ENCODE measurements at regions not wholly inside any gene's neighbourhood (a gene's known extent, or its start where the extent isn't known, plus 50 kb on each side); places are given as distances from the start of the nearest gene placed in this dataset.

DNA sequence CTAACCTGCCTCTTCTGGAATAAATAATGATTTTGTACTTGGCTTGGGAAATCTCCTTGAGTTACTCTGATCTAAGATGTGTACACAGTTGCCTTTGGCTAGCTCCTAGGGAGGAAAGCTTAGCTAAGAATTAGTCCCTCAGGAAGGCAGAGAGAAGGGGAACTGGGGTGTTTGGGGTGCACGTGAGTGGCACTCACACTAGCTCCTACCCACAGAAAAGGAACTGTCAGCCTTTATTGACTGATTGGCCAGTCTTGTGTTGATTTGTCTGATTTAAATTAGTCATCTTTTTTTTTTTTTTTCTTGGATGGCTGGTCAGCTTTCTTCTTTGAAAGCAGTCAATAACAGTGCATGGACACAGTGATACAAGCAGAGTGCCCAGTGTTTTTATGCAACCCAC lies 107.7 kb downstream of the DMRT2 start:
- no peaks in the 10 kb centered on the region for H3K27me3 ChIP-seq (ENCODE audit: insufficient read depth, low read length)
- H2AFZ ChIP-seq (ENCODE audit: low read length): no peak overlapping the region
- no peak overlapping the region for H3K4me2 ChIP-seq (ENCODE audit: low read length)

DNA sequence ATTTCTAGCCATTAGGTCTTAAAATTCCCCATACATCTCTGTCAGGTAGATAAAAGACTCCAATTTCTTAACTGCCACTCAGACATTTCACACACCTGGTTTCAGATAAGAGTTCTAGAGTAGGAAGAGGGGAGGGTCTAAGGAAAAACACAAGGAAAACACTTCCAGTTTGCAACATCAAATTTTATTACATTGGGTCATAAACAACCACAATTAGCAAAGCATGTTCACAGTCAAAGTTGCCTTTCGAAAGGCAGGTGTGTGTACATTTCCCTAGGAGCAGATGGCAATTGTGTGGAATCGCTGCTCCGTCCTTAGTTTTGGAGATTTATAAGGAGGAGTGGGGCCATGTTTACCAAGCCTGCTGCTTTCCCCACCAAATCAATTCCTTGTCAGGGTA lies 120.8 kb downstream of the DMRT2 start:
- Histone ChIP-seq H2AFZ (ENCODE audit: low read length) (no peak overlapping the region), H3K4me2 (ENCODE audit: low read length) (no peak overlapping the region), H3K9me2 (ENCODE audit: low read depth, low read length) (no peaks in the 10 kb centered on the region), H3K36me3 (ENCODE audit: insufficient read depth, low read length) (no peaks in the 10 kb centered on the region), H3K9me3 (ENCODE audit: low read length) (no peaks in the 10 kb centered on the region), H3K27ac (ENCODE audit: low read depth, low read length, poor library complexity, severe bottlenecking) (no peak overlapping the region), H3F3A (ENCODE audit: insufficient read depth, low read length) (no peaks in the 10 kb centered on the region), H3K4me1 (ENCODE audit: insufficient read depth, low read length, severe bottlenecking) (no peaks in the 10 kb centered on the region), H3K79me2 (ENCODE audit: insufficient read depth, low read length) (no peaks in the 10 kb centered on the region), H3K9ac (ENCODE audit: low read length) (no peak overlapping the region), H3K27me3 (ENCODE audit: insufficient read depth, low read length) (no peaks in the 10 kb centered on the region), H4K20me1 (ENCODE audit: insufficient read depth, low read length) (no peaks in the 10 kb centered on the region), H3K4me3 (ENCODE audit: low read depth, low read length, poor library complexity, severe bottlenecking) (no peak overlapping the region)
- no peak for TF ChIP-seq EZH2 (IDR thresholded peaks at IDR 0.05; ENCODE audit: borderline replicate concordance, low read length)
- TF ChIP-seq, protein P1, sequence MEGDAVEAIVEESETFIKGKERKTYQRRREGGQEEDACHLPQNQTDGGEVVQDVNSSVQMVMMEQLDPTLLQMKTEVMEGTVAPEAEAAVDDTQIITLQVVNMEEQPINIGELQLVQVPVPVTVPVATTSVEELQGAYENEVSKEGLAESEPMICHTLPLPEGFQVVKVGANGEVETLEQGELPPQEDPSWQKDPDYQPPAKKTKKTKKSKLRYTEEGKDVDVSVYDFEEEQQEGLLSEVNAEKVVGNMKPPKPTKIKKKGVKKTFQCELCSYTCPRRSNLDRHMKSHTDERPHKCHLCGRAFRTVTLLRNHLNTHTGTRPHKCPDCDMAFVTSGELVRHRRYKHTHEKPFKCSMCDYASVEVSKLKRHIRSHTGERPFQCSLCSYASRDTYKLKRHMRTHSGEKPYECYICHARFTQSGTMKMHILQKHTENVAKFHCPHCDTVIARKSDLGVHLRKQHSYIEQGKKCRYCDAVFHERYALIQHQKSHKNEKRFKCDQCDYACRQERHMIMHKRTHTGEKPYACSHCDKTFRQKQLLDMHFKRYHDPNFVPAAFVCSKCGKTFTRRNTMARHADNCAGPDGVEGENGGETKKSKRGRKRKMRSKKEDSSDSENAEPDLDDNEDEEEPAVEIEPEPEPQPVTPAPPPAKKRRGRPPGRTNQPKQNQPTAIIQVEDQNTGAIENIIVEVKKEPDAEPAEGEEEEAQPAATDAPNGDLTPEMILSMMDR (IDR thresholded peaks at IDR 0.05; ENCODE audit: low read length): no peak

More for the DNA sequence above, 107.7 kb downstream of the DMRT2 start:
- H3F3A ChIP-seq (ENCODE audit: insufficient read depth, low read length): no peaks in the 10 kb centered on the region
- no peaks in the 10 kb centered on the region for H3K9me2 ChIP-seq (ENCODE audit: low read depth, low read length)
- no peaks in the 10 kb centered on the region for H3K9me3 ChIP-seq (ENCODE audit: low read length)
- no peak overlapping the region for H3K9ac ChIP-seq (ENCODE audit: low read length)
- no peak overlapping the region for H3K4me3 ChIP-seq (ENCODE audit: low read depth, low read length, poor library complexity, severe bottlenecking)
- no peaks in the 10 kb centered on the region for H3K79me2 ChIP-seq (ENCODE audit: insufficient read depth, low read length)
- H4K20me1 ChIP-seq (ENCODE audit: insufficient read depth, low read length): no peaks in the 10 kb centered on the region
- TF ChIP-seq EZH2 (IDR thresholded peaks at IDR 0.05; ENCODE audit: borderline replicate concordance, low read length): no peak
- TF ChIP-seq, protein P1 (IDR thresholded peaks at IDR 0.05; ENCODE audit: low read length): no peak
- no peak overlapping the region for H3K27ac ChIP-seq (ENCODE audit: low read depth, low read length, poor library complexity, severe bottlenecking)
- H3K36me3 ChIP-seq (ENCODE audit: insufficient read depth, low read length): no peaks in the 10 kb centered on the region
- no peaks in the 10 kb centered on the region for H3K4me1 ChIP-seq (ENCODE audit: insufficient read depth, low read length, severe bottlenecking)

GRCh38 chr9:1171546-1171945 lies 121.4 kb downstream of the DMRT2 start:
- Histone ChIP-seq H3K27ac (ENCODE audit: low read depth, low read length, poor library complexity, severe bottlenecking) (no peak overlapping the region), H2AFZ (ENCODE audit: low read length) (no peak overlapping the region), H3K4me3 (ENCODE audit: low read depth, low read length, poor library complexity, severe bottlenecking) (no peak overlapping the region), H3K4me1 (ENCODE audit: insufficient read depth, low read length, severe bottlenecking) (no peaks in the 10 kb centered on the region), H3K27me3 (ENCODE audit: insufficient read depth, low read length) (no peaks in the 10 kb centered on the region), H4K20me1 (ENCODE audit: insufficient read depth, low read length) (no peaks in the 10 kb centered on the region), H3K36me3 (ENCODE audit: insufficient read depth, low read length) (no peaks in the 10 kb centered on the region), H3K9ac (ENCODE audit: low read length) (no peak overlapping the region), H3K9me3 (ENCODE audit: low read length) (no peaks in the 10 kb centered on the region), H3K4me2 (ENCODE audit: low read length) (no peak overlapping the region), H3K9me2 (ENCODE audit: low read depth, low read length) (no peaks in the 10 kb centered on the region), H3F3A (ENCODE audit: insufficient read depth, low read length) (no peaks in the 10 kb centered on the region), H3K79me2 (ENCODE audit: insufficient read depth, low read length) (no peaks in the 10 kb centered on the region)
- no peak for TF ChIP-seq EZH2 (IDR thresholded peaks at IDR 0.05; ENCODE audit: borderline replicate concordance, low read length)
- TF ChIP-seq, protein P1 (IDR thresholded peaks at IDR 0.05; ENCODE audit: low read length): no peak

Measured in OCI-LY1 (cell line).